Neural crest cell (in vitro differentiated cells): ENCODE measurements at regions not wholly inside any gene's neighbourhood (a gene's known extent, or its start where the extent isn't known, plus 50 kb on each side); places are given as distances from the start of the nearest gene placed in this dataset.

ENCODE experiments used
- DNase-seq: peaks from one replicate; pipeline ENCODE4 v3.0.0; 2021; ENCODE audit warnings: low read depth, mixed read lengths, low spot score
- H3K27ac Mint-ChIP-seq: one replicate; pipeline ENCODE4 v1.8.0; 2021; ENCODE audit warnings: mild to moderate bottlenecking, mixed read lengths; ENCODE audit not compliant: unreplicated experiment
- H3K27me3 Mint-ChIP-seq: 2 replicates; pipeline ENCODE4 v1.8.0; 2021; ENCODE audit warnings: low read depth, mild to moderate bottlenecking, mixed read lengths
- H3K36me3 Mint-ChIP-seq: 2 replicates; pipeline ENCODE4 v1.8.0; 2021; ENCODE audit warnings: low read depth, mild to moderate bottlenecking, mixed read lengths
- H3K4me1 Mint-ChIP-seq: 2 replicates; pipeline ENCODE4 v1.8.0; 2021; ENCODE audit warnings: mixed read lengths
- H3K4me3 Mint-ChIP-seq: one replicate; pipeline ENCODE4 v1.8.0; 2021; ENCODE audit warnings: mild to moderate bottlenecking, mixed read lengths
- H3K9me3 Mint-ChIP-seq: 2 replicates; pipeline ENCODE4 v1.8.0; 2021; ENCODE audit warnings: mixed read lengths
- CTCF ChIP-seq: fragments of 200-600 bp; sonication (generic); conservative IDR thresholded peaks from 2 replicates; pipeline ENCODE4 v1.5.0; 2021; ENCODE audit warnings: antibody characterized with exemption, mild to moderate bottlenecking

- no peak for DNase-seq
- H3K27me3 Mint-ChIP-seq, result no peaks in the 10 kb centered on the region
- H3K4me1 Mint-ChIP-seq, result no peaks in the 10 kb centered on the region
- H3K4me3 Mint-ChIP-seq, result no peak overlapping the region
- no peaks in the 10 kb centered on the region for H3K36me3 Mint-ChIP-seq
- H3K27ac Mint-ChIP-seq, result no peak overlapping the region
- H3K9me3 Mint-ChIP-seq, result no peaks in the 10 kb centered on the region
- TF ChIP-seq CTCF, result no peak
These were observed 312.9 kb downstream of the ALG10 start for GRCh38 chr12:34334953-34335743.

GRCh38 chr12:34335819-34336262 is 313.5 kb downstream of the ALG10 start:
- no peak overlapping the region for H3K27ac Mint-ChIP-seq
- DNase-seq, result no peak
- no peaks in the 10 kb centered on the region for H3K9me3 Mint-ChIP-seq
- no peak overlapping the region for H3K4me3 Mint-ChIP-seq
- TF ChIP-seq CTCF, result no peak
- H3K4me1 Mint-ChIP-seq, result no peaks in the 10 kb centered on the region
- no peaks in the 10 kb centered on the region for H3K27me3 Mint-ChIP-seq
- H3K36me3 Mint-ChIP-seq, result no peaks in the 10 kb centered on the region

GRCh38 chr12:34336619-34337465 is 314.5 kb downstream of the ALG10 start:
- no peaks in the 10 kb centered on the region for H3K4me1 Mint-ChIP-seq
- no peak overlapping the region for H3K27ac Mint-ChIP-seq
- H3K4me3 Mint-ChIP-seq, result no peak overlapping the region
- no peaks in the 10 kb centered on the region for H3K27me3 Mint-ChIP-seq
- H3K9me3 Mint-ChIP-seq, result no peaks in the 10 kb centered on the region
- no peak for TF ChIP-seq CTCF
- DNase-seq, result no peak
- H3K36me3 Mint-ChIP-seq, result no peaks in the 10 kb centered on the region

- no peak overlapping the region for H3K4me3 Mint-ChIP-seq
- H3K27ac Mint-ChIP-seq, result no peak overlapping the region
- no peak for TF ChIP-seq CTCF
- DNase-seq, result no peak
- H3K36me3 Mint-ChIP-seq, result no peaks in the 10 kb centered on the region
- H3K27me3 Mint-ChIP-seq, result no peaks in the 10 kb centered on the region
- H3K9me3 Mint-ChIP-seq, result no peaks in the 10 kb centered on the region
- H3K4me1 Mint-ChIP-seq, result no peaks in the 10 kb centered on the region
These were observed 316.5 kb downstream of the ALG10 start for GRCh38 chr12:34338751-34339150.

- TF ChIP-seq CTCF, result no peak
- H3K36me3 Mint-ChIP-seq, result no peaks in the 10 kb centered on the region
- H3K27ac Mint-ChIP-seq, result no peak overlapping the region
- no peaks in the 10 kb centered on the region for H3K9me3 Mint-ChIP-seq
- H3K27me3 Mint-ChIP-seq, result no peaks in the 10 kb centered on the region
- H3K4me1 Mint-ChIP-seq, result no peaks in the 10 kb centered on the region
- DNase-seq, result no peak
- no peak overlapping the region for H3K4me3 Mint-ChIP-seq
These were observed 317.6 kb downstream of the ALG10 start for GRCh38 chr12:34339922-34340321.
